HG02759 (cell line): ENCODE measurements at regions not wholly inside any gene's neighbourhood (a gene's known extent, or its start where the extent isn't known, plus 50 kb on each side); places are given as distances from the start of the nearest gene placed in this dataset.

Source experiments
- ATAC-seq: cut with Tn5 transposase; IDR thresholded peaks from one replicate; pipeline ENCODE4 v1.9.1; 2021; ENCODE audit warnings: mild to moderate bottlenecking, moderate library complexity; ENCODE audit not compliant: unreplicated experiment

DNA sequence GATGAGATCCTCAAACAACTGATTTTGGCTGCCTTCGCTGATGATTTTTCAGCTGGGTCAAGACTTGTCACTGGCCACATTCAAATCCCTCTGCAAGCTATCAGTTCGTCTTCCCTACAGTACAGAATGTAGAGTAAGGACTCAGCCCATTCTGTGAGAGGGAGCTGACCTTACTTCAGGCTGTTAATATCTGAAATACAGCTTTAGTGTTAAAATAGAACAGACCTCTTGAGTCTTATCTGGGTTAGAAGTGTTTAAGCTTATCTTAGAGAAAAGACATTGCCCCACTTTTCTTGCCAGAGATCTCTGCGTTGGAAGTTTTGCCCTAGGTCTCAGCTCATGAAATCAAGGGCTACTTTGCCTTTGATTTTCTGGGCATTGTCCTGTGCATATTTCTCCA, 383.4 kb upstream of the LARGE1 start:
- ATAC-seq = no peak

GRCh38 chr22:34306361-34306760, 386.1 kb upstream of the LARGE1 start:
- no peak for ATAC-seq

GRCh38 chr22:34308101-34308500, 387.8 kb upstream of the LARGE1 start:
- ATAC-seq = no peak

DNA sequence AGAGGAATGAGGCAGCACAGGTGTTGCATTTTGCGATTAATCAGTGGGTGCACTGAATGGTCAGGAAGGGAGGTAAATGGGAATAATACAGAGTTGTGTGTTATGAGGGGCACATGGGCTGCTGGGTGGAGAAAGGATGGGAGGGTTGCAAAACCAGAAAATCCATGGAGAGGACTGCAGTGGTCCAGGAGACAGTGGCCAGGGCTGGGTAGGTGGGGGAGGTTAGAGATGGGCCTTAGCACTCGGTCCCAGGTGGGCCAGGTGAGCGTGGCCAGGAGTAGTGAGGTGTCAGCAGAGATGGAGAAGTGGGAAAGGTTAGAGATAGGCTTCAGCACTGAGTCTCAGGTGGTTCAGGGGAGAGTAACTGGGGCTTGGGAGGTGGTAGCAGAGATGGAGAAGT, 399.1 kb upstream of the LARGE1 start:
- no peak for ATAC-seq

DNA sequence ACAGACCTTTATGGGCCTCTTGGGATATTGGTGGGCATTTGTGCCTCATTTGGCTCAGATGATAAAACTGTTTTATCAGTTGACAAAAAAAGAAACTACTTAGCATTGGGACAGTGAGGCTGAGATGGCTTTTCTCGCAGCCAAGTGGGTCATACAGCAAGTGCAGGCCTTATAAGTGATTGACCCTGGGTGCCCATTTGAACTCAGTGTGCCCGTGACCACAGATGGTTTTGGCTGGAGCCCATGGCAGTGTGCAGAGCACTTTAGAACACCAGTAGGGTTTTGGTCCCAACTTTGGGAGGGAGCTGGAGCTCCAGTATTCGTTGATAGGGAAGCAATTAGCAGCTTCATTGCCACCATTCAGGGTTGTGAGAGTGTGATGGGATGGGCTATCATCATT, 404.5 kb upstream of the LARGE1 start:
- ATAC-seq = no peak

DNA sequence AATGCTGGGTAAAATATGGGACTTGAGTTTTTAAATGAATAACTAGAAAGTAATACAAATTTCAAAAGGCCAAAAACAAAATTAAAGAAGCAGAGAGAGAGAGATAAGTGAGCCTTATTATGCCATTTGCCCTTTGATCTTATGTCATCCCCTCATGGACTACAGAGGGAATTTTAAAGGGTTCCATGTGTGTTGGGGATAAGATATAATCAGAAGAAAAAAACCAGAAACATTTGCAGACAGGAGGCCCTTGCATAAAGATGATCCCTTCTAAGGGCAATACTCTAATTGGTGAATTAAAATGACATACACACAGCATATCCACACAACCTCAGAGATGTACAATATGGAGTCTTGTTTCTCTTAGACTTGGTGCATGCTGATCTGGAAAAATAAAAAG, 406.6 kb upstream of the LARGE1 start:
- no peak for ATAC-seq

- no peak for ATAC-seq
Measured at GRCh38 chr22:34330432-34330831, 410.2 kb upstream of the LARGE1 start.

- ATAC-seq = no peak
Measured at GRCh38 chr22:34333285-34333684, 413.0 kb upstream of the LARGE1 start.

GRCh38 chr22:34334893-34335292, 414.6 kb upstream of the LARGE1 start:
- no peak for ATAC-seq

- ATAC-seq = no peak
Measured at GRCh38 chr22:34344702-34345101, 424.4 kb upstream of the LARGE1 start.

GRCh38 chr22:34354071-34354817, 434.0 kb upstream of the LARGE1 start:
- no peak for ATAC-seq

- ATAC-seq = no peak
Measured at GRCh38 chr22:34356481-34356880, 436.2 kb upstream of the LARGE1 start.

- ATAC-seq = no peak
Measured at GRCh38 chr22:34370711-34371110, 450.4 kb upstream of the LARGE1 start.

DNA sequence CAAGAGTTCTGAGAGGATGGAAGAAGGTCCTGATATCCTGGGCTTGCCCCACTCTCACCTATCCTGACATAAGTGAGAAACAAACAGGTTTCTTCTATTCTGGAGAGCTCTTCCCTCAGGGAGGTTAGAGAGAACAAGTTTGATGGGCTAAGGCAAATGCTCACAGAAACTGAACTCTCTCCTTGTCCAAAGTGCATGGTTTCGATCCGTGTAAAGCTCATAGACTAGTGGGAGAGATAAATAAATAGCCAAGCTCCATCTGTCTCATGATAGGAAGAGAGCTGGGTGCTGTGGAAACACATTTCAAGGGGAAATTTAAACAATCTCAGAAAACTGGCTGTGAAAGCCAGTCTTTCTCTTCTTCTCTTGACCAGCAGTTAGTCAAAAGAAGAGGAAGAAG, 459.5 kb upstream of the LARGE1 start:
- ATAC-seq = no peak

GRCh38 chr22:34380532-34380931, 460.3 kb upstream of the LARGE1 start:
- no peak for ATAC-seq

DNA sequence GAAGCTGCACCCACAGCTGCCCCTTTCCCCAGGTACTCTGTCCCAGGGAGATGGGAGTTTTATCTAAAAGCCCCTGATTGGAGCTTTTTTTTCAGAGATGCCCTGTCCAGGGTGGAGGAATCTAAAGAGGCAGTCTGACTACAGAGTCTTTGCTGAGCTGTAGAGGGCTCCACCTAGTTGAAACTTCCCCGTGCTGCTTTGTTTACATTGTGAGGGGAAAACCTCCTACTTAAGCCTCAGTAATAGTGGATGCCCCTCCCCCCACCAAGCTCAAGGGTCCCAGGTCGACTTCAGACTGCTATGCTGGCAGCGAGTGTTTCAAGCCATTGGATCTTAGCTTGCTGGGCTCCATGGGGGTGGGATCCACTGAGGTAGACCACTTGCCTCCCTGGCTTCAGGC, 470.1 kb upstream of the LARGE1 start:
- no peak for ATAC-seq

GRCh38 chr22:34395370-34395769, 475.1 kb upstream of the LARGE1 start:
- no peak for ATAC-seq

DNA sequence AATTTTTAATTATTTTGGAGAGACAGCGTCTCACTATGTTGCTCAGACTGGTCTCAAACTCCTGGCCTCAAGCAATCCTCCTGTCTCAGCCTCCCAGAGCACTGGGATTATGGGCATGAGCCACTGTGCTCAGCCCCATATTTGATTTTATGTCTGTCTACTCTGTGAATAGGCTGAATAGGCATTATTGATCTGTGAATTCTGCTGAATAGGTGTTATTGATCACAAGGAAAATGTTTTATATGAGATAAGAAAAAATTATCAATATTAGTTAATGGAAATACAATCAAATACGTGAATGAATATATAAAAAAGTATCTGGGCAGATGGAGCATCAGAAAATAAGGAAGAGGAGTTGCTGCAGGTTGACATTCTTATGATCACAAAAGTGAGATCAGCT, 483.4 kb upstream of the LARGE1 start:
- ATAC-seq = no peak

GRCh38 chr22:34410111-34410510, 489.8 kb upstream of the LARGE1 start:
- no peak for ATAC-seq

- no peak for ATAC-seq
Measured at GRCh38 chr22:34414467-34415440, 494.5 kb upstream of the LARGE1 start.

GRCh38 chr22:34416022-34416860, 496.0 kb upstream of the LARGE1 start:
- no peak for ATAC-seq
